Gastroesophageal sphincter (tissue), 3 donors: ENCODE measurements at regions not wholly inside any gene's neighbourhood (a gene's known extent, or its start where the extent isn't known, plus 50 kb on each side); places are given as distances from the start of the nearest gene placed in this dataset.

ENCODE experiments used
- CTCF ChIP-seq, 4 experiments: fragments of 200-600 bp in 2 of 4; fragments of 450-650 bp in 2 of 4; sonication (generic) in 1 of 4; IDR thresholded peaks; one replicate each; pipeline ENCODE4 v1.5.1; 2017 to 2019; ENCODE audit warnings: antibody characterized with exemption in 4 of 4, mild to moderate bottlenecking in 2 of 4, moderate library complexity in 2 of 4
- EP300 ChIP-seq: sonication (generic); formaldehyde crosslinking; IDR thresholded peaks from one replicate; pipeline ENCODE4 v1.6.1; 2017; ENCODE audit warnings: antibody characterized with exemption, mild to moderate bottlenecking
- POLR2A ChIP-seq, 2 donors: fragments of 450-650 bp; IDR thresholded peaks; one replicate each; pipeline ENCODE4 v1.6.1; 2017; ENCODE audit warnings: antibody characterized with exemption in 2 of 2, mild to moderate bottlenecking in 2 of 2, moderate library complexity in 1 of 2
- POLR2AphosphoS5 ChIP-seq: sonication (generic); formaldehyde crosslinking; IDR thresholded peaks from one replicate; pipeline ENCODE4 v1.6.1; 2017; ENCODE audit warnings: antibody characterized with exemption

- TF ChIP-seq POLR2A (IDR thresholded peaks at IDR 0.05) = no peak
- TF ChIP-seq CTCF (IDR thresholded peaks at IDR 0.05) = no peak
- no peak for TF ChIP-seq POLR2AphosphoS5
- TF ChIP-seq EP300 = no peak
These were observed 1095.9 kb downstream of the TMEM121 start for GRCh38 chr14:106622200-106622745.
